ENCODE measurements at regions not wholly inside any gene's neighbourhood (a gene's known extent, or its start where the extent isn't known, plus 50 kb on each side); places are given as distances from the start of the nearest gene placed in this dataset.

GRCh38 chr6:48057601-48058000, 53.4 kb downstream of the PTCHD4 start:
- no peak for DNase-seq (ENCODE audit: low read depth, low spot score)
- H3K4me3 ChIP-seq (ENCODE audit: low read length) = no peak overlapping the region

- no peak for DNase-seq (ENCODE audit: low read depth, low spot score)
- no peak overlapping the region for H3K4me3 ChIP-seq (ENCODE audit: low read length)
Measured at GRCh38 chr6:48048451-48049146, 62.4 kb downstream of the PTCHD4 start.

DNA sequence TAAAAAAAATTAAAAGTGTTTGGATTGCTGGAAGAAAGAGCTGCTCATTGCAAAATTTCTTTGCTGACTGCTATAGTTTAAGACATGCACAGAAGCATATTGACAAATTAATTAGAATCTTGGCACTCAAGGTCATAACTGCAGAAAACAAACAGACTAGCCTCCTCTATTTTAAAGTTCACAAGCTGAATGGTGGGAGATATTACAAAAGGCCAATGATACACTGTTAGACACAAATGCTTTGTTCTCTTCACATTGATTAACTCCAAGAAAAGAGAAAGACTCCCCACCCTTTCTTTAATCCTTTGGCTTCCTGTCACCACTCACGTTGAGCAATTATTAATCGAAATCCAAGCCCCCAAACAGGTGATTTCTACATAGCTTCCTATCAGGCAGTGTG, 69.1 kb downstream of the PTCHD4 start:
- no peak overlapping the region for H3K4me3 ChIP-seq (ENCODE audit: low read length)
- no peak for DNase-seq (ENCODE audit: low read depth, low spot score)

DNA sequence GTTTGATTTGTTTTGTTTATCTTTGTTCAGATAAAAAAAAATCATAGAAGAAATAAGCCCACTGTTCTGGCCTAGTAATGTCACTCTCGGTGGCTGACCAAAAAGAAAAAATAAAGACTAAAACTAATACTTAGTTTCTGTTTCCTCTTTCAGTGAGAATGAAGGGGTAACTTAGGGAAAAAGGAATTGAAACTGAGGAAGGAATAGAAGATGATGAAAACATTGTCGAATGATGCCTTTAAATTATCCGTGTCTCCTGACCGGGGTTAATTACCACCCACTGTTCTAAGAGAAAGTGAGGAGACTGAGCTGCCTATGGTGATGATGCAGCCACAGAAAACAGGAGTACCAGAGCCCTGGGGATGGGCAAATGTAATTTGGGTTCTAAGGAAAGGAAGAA, 73.1 kb downstream of the PTCHD4 start:
- no peak overlapping the region for H3K4me3 ChIP-seq (ENCODE audit: low read length)
- DNase-seq (ENCODE audit: low read depth, low spot score) = no peak

DNA sequence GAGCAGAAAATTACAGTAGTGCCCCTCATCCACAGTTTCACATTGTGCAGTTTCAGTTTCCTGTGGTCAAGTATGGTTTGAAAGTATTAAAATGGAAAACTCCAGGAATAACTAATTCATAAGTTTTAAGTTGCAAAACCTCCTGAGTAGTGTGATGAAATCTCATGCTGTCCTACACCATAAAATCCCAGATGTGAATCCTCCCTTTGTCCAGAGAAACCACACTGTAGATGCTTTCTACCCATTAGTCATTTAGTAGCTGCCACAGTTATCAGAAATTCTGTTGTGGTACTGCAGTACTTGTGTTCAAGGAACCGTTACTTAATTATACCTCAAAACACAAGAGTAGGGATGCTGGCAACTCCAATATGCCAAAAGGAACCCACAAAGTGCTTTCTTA, 74.7 kb downstream of the PTCHD4 start:
- H3K4me3 ChIP-seq (ENCODE audit: low read length) = no peak overlapping the region
- DNase-seq (ENCODE audit: low read depth, low spot score) = no peak

DNA sequence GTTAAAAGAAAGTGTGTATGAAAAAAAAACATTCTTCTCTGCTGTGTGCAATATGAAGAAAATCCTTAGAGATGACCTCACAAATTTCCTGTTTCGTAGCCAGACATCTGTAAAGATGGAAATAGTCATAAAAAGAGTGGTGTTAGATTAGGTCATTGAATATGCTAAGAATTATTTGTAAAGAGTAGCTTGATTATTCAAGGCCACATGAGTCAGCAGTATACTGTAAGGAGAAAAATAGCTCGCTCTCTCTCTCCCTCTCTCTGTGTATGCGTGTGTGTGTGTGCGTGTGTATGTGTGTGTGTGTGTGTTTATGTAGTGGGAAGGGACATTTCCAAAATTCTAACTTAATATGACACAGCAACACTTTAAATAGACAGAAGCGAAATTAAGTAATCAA, 78.8 kb downstream of the PTCHD4 start:
- no peak for DNase-seq (ENCODE audit: low read depth, low spot score)
- no peak overlapping the region for H3K4me3 ChIP-seq (ENCODE audit: low read length)

- DNase-seq (ENCODE audit: low read depth, low spot score) = no peak
- H3K4me3 ChIP-seq (ENCODE audit: low read length) = no peak overlapping the region
Measured at GRCh38 chr6:48031711-48032110, 79.3 kb downstream of the PTCHD4 start.

- peak; percentile 54 for DNase-seq (ENCODE audit: low read depth, low spot score)
- H3K4me3 ChIP-seq (ENCODE audit: low read length) = no peak overlapping the region
Measured at GRCh38 chr6:48027704-48028435, 83.1 kb downstream of the PTCHD4 start.

GRCh38 chr6:48024956-48025355, 86.0 kb downstream of the PTCHD4 start:
- DNase-seq (ENCODE audit: low read depth, low spot score) = no peak
- no peak overlapping the region for H3K4me3 ChIP-seq (ENCODE audit: low read length)

GRCh38 chr6:48021904-48022303, 89.1 kb downstream of the PTCHD4 start:
- no peak for DNase-seq (ENCODE audit: low read depth, low spot score)
- no peak overlapping the region for H3K4me3 ChIP-seq (ENCODE audit: low read length)

DNA sequence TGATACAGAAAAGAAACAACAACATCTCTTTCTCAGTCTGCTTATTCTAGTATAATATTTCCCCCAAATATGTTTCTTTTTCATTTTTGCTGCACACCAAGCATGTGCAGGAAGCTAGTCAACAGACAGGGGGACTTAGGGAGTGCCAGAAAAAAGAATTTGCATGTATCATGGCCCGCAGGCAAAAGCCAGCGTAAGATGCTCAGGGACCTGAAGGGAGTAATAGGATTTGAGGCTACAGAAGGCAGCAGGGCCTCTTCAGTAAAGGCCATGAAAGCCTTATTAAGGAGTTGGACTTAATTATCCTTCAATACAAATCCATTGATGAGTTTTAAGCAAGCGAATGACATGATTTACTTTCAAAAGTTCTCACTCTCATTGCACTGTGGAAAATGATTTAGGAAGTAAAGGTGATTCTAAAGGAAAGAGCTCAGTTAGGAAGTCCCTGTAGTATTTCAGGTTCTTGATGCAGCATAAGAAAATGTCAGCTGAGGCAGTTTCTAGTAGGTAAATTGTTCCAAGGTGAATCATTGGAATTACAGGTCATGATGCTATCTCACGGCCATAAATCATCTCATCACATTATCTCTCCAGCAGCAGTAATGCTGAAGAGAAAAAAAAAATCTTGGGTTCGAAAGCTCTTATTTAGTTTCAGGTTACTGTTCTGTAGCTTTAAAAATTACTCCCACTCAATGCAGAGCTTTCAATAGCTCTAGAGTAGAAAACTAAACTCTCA, 94.8 kb downstream of the PTCHD4 start:
- DNase-seq (ENCODE audit: low read depth, low spot score) = no peak
- no peak overlapping the region for H3K4me3 ChIP-seq (ENCODE audit: low read length)

GRCh38 chr6:47992809-47993208, 118.2 kb downstream of the PTCHD4 start:
- no peak overlapping the region for H3K4me3 ChIP-seq (ENCODE audit: low read length)
- DNase-seq (ENCODE audit: low read depth, low spot score) = no peak

GRCh38 chr6:47983491-47983890, 127.5 kb downstream of the PTCHD4 start:
- no peak overlapping the region for H3K4me3 ChIP-seq (ENCODE audit: low read length)
- no peak for DNase-seq (ENCODE audit: low read depth, low spot score)

GRCh38 chr6:47977314-47977713, 133.7 kb downstream of the PTCHD4 start:
- H3K4me3 ChIP-seq (ENCODE audit: low read length) = no peak overlapping the region
- DNase-seq (ENCODE audit: low read depth, low spot score) = no peak

- no peak overlapping the region for H3K4me3 ChIP-seq (ENCODE audit: low read length)
- DNase-seq (ENCODE audit: low read depth, low spot score) = no peak
Measured at GRCh38 chr6:47974106-47974505, 136.9 kb downstream of the PTCHD4 start.

- no peak overlapping the region for H3K4me3 ChIP-seq (ENCODE audit: low read length)
- no peak for DNase-seq (ENCODE audit: low read depth, low spot score)
Measured at GRCh38 chr6:47970826-47971225, 140.2 kb downstream of the PTCHD4 start.

- no peak overlapping the region for H3K4me3 ChIP-seq (ENCODE audit: low read length)
- DNase-seq (ENCODE audit: low read depth, low spot score) = no peak
Measured at GRCh38 chr6:47967843-47968242, 143.2 kb downstream of the PTCHD4 start.

- H3K4me3 ChIP-seq (ENCODE audit: low read length) = no peak overlapping the region
- DNase-seq (ENCODE audit: low read depth, low spot score) = no peak
Measured at GRCh38 chr6:47964969-47965368, 146.0 kb downstream of the PTCHD4 start.

- H3K4me3 ChIP-seq (ENCODE audit: low read length) = no peak overlapping the region
- DNase-seq (ENCODE audit: low read depth, low spot score) = no peak
Measured at GRCh38 chr6:47952640-47953039, 158.4 kb downstream of the PTCHD4 start.

DNA sequence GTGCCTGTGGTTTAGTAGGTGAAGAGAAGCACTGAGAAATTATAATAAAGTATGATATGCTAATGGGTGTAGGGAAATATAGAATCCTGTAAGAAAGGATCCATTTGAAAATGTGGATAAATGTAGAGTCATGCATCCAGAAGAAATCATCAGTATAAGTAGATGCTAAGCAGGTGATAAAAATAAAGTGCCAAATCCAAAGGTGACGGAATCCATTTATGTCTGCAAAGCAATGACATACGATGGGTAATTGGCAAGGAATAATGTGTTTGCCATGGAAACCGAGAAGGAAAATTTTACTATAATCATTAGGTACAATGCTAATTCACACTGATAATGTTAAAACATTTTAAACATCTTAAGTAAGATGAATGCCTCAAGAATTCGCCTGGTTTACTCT, 163.0 kb downstream of the OPN5 start:
- H3K4me3 ChIP-seq (ENCODE audit: low read length) = no peak overlapping the region
- DNase-seq (ENCODE audit: low read depth, low spot score) = no peak

Data from Jurkat, Clone E6-1 (cell line).